22Rv1 (cell line): ENCODE measurements at regions not wholly inside any gene's neighbourhood (a gene's known extent, or its start where the extent isn't known, plus 50 kb on each side); places are given as distances from the start of the nearest gene placed in this dataset.
"Not testable (repeated sequence)": the region's sequence is repeated elsewhere in the genome, so short reads cannot be mapped to it uniquely, and the experiment has no call there.

ENCODE experiments used
- ZFX ChIP-seq: fragments of 450-650 bp; IDR thresholded peaks from 2 replicates; pipeline ENCODE4 v1.6.1; 2017; ENCODE audit warnings: antibody characterized with exemption, borderline replicate concordance
- TF ChIP-seq, protein P1 (sequence below): fragments of 450-650 bp; IDR thresholded peaks from 2 replicates; pipeline ENCODE4 v1.5.1; 2017; ENCODE audit warnings: mild to moderate bottlenecking

GRCh38 chr16:55988850-55989568 is 113.8 kb upstream of the CES5A start:
- TF ChIP-seq, protein P1, sequence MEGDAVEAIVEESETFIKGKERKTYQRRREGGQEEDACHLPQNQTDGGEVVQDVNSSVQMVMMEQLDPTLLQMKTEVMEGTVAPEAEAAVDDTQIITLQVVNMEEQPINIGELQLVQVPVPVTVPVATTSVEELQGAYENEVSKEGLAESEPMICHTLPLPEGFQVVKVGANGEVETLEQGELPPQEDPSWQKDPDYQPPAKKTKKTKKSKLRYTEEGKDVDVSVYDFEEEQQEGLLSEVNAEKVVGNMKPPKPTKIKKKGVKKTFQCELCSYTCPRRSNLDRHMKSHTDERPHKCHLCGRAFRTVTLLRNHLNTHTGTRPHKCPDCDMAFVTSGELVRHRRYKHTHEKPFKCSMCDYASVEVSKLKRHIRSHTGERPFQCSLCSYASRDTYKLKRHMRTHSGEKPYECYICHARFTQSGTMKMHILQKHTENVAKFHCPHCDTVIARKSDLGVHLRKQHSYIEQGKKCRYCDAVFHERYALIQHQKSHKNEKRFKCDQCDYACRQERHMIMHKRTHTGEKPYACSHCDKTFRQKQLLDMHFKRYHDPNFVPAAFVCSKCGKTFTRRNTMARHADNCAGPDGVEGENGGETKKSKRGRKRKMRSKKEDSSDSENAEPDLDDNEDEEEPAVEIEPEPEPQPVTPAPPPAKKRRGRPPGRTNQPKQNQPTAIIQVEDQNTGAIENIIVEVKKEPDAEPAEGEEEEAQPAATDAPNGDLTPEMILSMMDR = not testable (repeated sequence)
- TF ChIP-seq ZFX = not testable (repeated sequence)
